ENCODE measurements at regions not wholly inside any gene's neighbourhood (a gene's known extent, or its start where the extent isn't known, plus 50 kb on each side); places are given as distances from the start of the nearest gene placed in this dataset.

DNA sequence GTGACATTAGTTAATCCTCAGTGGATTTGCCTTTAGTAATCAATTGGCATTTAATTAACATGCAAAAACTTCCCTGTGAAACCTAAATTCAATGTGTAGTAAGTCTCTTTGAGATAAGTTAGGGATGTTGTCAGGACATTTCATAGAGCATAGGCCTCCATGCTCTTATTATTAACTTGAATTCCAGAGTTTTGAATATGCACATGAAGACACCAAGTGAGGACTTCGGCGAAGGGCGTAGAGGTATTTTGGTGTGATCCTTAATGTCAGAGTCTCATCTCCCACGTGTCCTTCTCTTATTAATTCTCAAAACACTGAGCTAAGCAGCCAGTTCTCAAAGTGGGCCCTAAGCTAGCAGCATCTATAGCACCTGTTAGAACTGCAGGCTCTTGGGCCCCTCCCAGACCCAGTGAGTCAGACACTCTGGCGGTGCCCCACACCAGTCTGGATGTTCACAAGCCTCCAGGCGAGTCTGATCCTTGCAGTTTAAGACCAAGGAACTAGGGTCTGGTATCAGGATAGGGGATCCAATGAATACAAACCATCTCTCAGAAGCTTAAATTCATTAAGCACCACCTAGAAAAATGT lies 292.1 kb downstream of the QKI start:
- TF ChIP-seq EZH2 (IDR thresholded peaks at IDR 0.05; ENCODE audit: insufficient read depth, low read length) = no peak
- TF ChIP-seq, protein P1, sequence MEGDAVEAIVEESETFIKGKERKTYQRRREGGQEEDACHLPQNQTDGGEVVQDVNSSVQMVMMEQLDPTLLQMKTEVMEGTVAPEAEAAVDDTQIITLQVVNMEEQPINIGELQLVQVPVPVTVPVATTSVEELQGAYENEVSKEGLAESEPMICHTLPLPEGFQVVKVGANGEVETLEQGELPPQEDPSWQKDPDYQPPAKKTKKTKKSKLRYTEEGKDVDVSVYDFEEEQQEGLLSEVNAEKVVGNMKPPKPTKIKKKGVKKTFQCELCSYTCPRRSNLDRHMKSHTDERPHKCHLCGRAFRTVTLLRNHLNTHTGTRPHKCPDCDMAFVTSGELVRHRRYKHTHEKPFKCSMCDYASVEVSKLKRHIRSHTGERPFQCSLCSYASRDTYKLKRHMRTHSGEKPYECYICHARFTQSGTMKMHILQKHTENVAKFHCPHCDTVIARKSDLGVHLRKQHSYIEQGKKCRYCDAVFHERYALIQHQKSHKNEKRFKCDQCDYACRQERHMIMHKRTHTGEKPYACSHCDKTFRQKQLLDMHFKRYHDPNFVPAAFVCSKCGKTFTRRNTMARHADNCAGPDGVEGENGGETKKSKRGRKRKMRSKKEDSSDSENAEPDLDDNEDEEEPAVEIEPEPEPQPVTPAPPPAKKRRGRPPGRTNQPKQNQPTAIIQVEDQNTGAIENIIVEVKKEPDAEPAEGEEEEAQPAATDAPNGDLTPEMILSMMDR (IDR thresholded peaks at IDR 0.05; ENCODE audit: insufficient read depth, low read depth, low read length) = no peak
